GM18517 (cell line): ENCODE measurements at regions not wholly inside any gene's neighbourhood (a gene's known extent, or its start where the extent isn't known, plus 50 kb on each side); places are given as distances from the start of the nearest gene placed in this dataset.
"Not testable (repeated sequence)": the region's sequence is repeated elsewhere in the genome, so short reads cannot be mapped to it uniquely, and the experiment has no call there.

Experiments
- ATAC-seq: cut with Tn5 transposase; IDR thresholded peaks from one replicate; pipeline ENCODE4 v1.9.1; 2021; ENCODE audit warnings: mild to moderate bottlenecking, moderate library complexity; ENCODE audit not compliant: unreplicated experiment

GRCh38 chrX:124181515-124181914 lies 150.9 kb upstream of the TEX13D start:
- not testable (repeated sequence) for ATAC-seq

GRCh38 chrX:124190440-124190839 lies 142.0 kb upstream of the TEX13D start:
- ATAC-seq, result no peak

- ATAC-seq, result no peak
These were observed 138.3 kb upstream of the TEX13D start for GRCh38 chrX:124194199-124194598.

- no peak for ATAC-seq
These were observed 137.6 kb upstream of the TEX13D start for GRCh38 chrX:124194901-124195300.

GRCh38 chrX:124203311-124203710 lies 129.1 kb upstream of the TEX13D start:
- ATAC-seq, result no peak

- ATAC-seq, result no peak
These were observed 123.8 kb upstream of the TEX13D start for GRCh38 chrX:124208660-124209059.

- no peak for ATAC-seq
These were observed 122.5 kb upstream of the TEX13D start for GRCh38 chrX:124209792-124210576.

GRCh38 chrX:124211312-124211942 lies 121.0 kb upstream of the TEX13D start:
- ATAC-seq, result peak; percentile 94

- ATAC-seq, result no peak
These were observed 119.8 kb upstream of the TEX13D start for GRCh38 chrX:124212622-124213021.

- no peak for ATAC-seq
These were observed 116.7 kb upstream of the TEX13D start for GRCh38 chrX:124215786-124216185.

- ATAC-seq, result no peak
These were observed 115.9 kb upstream of the TEX13D start for GRCh38 chrX:124216396-124217115.

GRCh38 chrX:124217304-124218251 lies 114.9 kb upstream of the TEX13D start:
- peak; percentile 78 for ATAC-seq

- ATAC-seq, result no peak
These were observed 108.9 kb upstream of the TEX13D start for GRCh38 chrX:124223524-124223923.

- no peak for ATAC-seq
These were observed 107.9 kb upstream of the TEX13D start for GRCh38 chrX:124224528-124224927.

GRCh38 chrX:124226129-124226528 lies 106.3 kb upstream of the TEX13D start:
- ATAC-seq, result no peak

GRCh38 chrX:124228849-124229248 lies 103.6 kb upstream of the TEX13D start:
- no peak for ATAC-seq

GRCh38 chrX:124229374-124229773 lies 103.1 kb upstream of the TEX13D start:
- no peak for ATAC-seq

GRCh38 chrX:124230655-124231450 lies 101.6 kb upstream of the TEX13D start:
- no peak for ATAC-seq

- no peak for ATAC-seq
These were observed 101.1 kb upstream of the TEX13D start for GRCh38 chrX:124231451-124231759.
